NB4 (cell line): ENCODE measurements at regions not wholly inside any gene's neighbourhood (a gene's known extent, or its start where the extent isn't known, plus 50 kb on each side); places are given as distances from the start of the nearest gene placed in this dataset.

ENCODE experiments used
- DNase-seq: peaks from one replicate; pipeline ENCODE4 v3.0.0; 2010; ENCODE audit warnings: low read depth
- H3K4me3 ChIP-seq: one replicate; pipeline ENCODE4 v1.5.1; 2011; ENCODE audit warnings: mild to moderate bottlenecking, low read depth, low read length, moderate library complexity
- MYC ChIP-seq: IDR thresholded peaks from 2 replicates; pipeline ENCODE4 v1.6.1; 2011; ENCODE audit warnings: low read depth, low read length
- POLR2A ChIP-seq: IDR thresholded peaks from 2 replicates; pipeline ENCODE4 v1.6.1; 2011; ENCODE audit warnings: mild to moderate bottlenecking; ENCODE audit not compliant: insufficient read length; ENCODE audit errors: extremely low read depth
- TF ChIP-seq, protein P1 (sequence below): IDR thresholded peaks from 2 replicates; pipeline ENCODE4 v1.6.1; 2011; ENCODE audit warnings: low read depth, low read length
- TF ChIP-seq, protein P2 (sequence below): IDR thresholded peaks from one replicate; pipeline ENCODE4 v1.5.1; 2012; ENCODE audit warnings: low read depth, low read length

- H3K4me3 ChIP-seq, result no peak overlapping the region
- DNase-seq, result no peak
- TF ChIP-seq, protein P1, sequence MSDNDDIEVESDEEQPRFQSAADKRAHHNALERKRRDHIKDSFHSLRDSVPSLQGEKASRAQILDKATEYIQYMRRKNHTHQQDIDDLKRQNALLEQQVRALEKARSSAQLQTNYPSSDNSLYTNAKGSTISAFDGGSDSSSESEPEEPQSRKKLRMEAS, result no peak
- TF ChIP-seq, protein P2, sequence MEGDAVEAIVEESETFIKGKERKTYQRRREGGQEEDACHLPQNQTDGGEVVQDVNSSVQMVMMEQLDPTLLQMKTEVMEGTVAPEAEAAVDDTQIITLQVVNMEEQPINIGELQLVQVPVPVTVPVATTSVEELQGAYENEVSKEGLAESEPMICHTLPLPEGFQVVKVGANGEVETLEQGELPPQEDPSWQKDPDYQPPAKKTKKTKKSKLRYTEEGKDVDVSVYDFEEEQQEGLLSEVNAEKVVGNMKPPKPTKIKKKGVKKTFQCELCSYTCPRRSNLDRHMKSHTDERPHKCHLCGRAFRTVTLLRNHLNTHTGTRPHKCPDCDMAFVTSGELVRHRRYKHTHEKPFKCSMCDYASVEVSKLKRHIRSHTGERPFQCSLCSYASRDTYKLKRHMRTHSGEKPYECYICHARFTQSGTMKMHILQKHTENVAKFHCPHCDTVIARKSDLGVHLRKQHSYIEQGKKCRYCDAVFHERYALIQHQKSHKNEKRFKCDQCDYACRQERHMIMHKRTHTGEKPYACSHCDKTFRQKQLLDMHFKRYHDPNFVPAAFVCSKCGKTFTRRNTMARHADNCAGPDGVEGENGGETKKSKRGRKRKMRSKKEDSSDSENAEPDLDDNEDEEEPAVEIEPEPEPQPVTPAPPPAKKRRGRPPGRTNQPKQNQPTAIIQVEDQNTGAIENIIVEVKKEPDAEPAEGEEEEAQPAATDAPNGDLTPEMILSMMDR, result no peak
- TF ChIP-seq MYC (no peak), POLR2A (no peak)
These were observed 548.1 kb upstream of the AGTR1 start for GRCh38 chr3:148149556-148149955.

DNA sequence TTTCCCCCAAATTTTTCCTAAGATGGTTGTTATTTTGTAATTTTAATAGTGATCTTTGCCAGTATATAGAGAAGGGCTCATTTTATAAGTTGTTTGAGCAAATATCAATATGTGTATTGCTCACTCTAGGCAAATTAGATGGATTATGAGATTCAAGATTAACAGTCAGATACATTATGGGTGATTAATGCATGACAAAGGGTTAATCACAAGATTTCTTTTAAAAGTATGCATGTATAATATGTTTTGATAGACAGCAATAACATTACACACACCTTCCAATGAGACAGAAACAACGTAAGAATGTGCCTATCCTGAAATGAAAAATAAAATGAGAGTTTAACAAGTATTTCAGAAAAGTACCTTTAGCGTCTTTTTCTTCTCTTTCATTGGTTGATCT lies 547.6 kb upstream of the AGTR1 start:
- H3K4me3 ChIP-seq, result no peak overlapping the region
- TF ChIP-seq MYC, result no peak
- TF ChIP-seq, protein P1, result no peak
- TF ChIP-seq POLR2A, result no peak
- TF ChIP-seq, protein P2, result no peak
- no peak for DNase-seq

DNA sequence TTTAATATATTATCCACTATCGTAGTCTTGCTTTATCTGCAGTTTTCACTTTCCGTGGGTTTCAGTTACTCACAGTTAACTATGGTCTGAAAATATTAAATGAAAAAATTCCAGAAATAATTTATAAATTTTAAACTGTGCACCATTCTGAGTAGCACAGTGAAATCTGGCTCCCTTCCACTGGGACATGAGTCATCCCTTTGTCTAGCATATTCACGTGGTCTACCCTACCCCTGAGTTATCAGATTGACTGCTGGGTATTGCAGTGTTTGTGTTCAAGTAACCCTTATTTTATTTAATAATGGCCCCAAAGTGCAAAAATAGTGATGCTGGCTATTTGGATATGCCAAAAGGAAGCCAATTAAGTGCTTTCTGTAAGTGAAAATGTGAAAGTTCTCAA lies 539.5 kb upstream of the AGTR1 start:
- TF ChIP-seq POLR2A (no peak), MYC (no peak)
- TF ChIP-seq, protein P1, result no peak
- TF ChIP-seq, protein P2, result no peak
- no peak overlapping the region for H3K4me3 ChIP-seq
- no peak for DNase-seq

DNA sequence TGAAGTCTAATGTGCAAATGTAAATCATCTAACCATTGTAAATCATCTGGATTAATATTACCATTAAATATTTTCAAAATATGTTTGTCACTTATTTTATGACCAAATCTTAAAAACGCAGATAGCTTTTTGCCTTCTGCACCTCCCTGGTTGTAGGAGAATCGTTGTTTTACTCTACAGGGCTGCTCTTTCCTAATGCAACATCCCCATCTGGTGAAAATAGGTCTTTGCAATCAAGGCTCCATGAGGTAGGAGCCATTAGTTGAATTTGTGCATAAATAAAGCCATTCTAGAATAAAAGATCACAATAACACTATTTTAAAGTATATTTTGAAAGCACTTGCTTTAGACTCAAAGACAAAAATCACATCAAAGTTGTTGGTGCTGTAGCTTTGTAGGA lies 535.6 kb upstream of the AGTR1 start:
- H3K4me3 ChIP-seq, result no peak overlapping the region
- TF ChIP-seq MYC, result no peak
- TF ChIP-seq, protein P2, result no peak
- no peak for TF ChIP-seq POLR2A
- TF ChIP-seq, protein P1, result no peak
- DNase-seq, result no peak

- TF ChIP-seq, protein P2, result no peak
- TF ChIP-seq, protein P1, result no peak
- TF ChIP-seq MYC (no peak), POLR2A (no peak)
- H3K4me3 ChIP-seq, result no peak overlapping the region
- no peak for DNase-seq
These were observed 529.4 kb upstream of the AGTR1 start for GRCh38 chr3:148168347-148168746.

DNA sequence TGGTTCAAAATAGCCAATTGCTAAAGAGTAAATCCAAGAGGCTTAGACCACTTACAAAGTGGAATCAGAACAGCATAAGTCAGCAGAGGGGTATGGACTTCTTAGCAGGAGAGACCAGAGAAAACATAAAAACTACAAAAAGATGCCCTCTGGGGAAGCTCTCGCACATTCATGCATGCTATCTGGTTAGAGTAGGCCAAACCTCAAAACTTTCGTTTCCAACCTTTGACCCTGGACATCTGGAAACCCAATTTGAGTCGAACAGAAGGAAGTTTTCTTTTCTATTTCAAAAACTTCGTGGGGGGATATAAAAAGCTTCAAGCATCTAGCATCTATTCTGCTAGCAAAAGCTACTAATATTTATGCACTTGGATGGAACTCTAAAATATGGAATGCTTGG lies 523.9 kb upstream of the AGTR1 start:
- TF ChIP-seq MYC (no peak), POLR2A (no peak)
- TF ChIP-seq, protein P2, result no peak
- TF ChIP-seq, protein P1, result no peak
- peak; percentile 22 for DNase-seq
- no peak overlapping the region for H3K4me3 ChIP-seq
